GM10266 (cell line): ENCODE measurements at regions not wholly inside any gene's neighbourhood (a gene's known extent, or its start where the extent isn't known, plus 50 kb on each side); places are given as distances from the start of the nearest gene placed in this dataset.
"Not testable (repeated sequence)": the region's sequence is repeated elsewhere in the genome, so short reads cannot be mapped to it uniquely, and the experiment has no call there.

ENCODE experiments used
- DNase-seq: peaks from one replicate; pipeline ENCODE4 v3.0.0; 2012; ENCODE audit errors: extremely low spot score
- CTCF ChIP-seq: IDR thresholded peaks from 2 replicates; pipeline ENCODE4 v1.5.1; 2012; ENCODE audit warnings: mild to moderate bottlenecking, low read depth; ENCODE audit not compliant: control insufficient read depth, insufficient read depth; ENCODE audit errors: missing control alignments

DNA sequence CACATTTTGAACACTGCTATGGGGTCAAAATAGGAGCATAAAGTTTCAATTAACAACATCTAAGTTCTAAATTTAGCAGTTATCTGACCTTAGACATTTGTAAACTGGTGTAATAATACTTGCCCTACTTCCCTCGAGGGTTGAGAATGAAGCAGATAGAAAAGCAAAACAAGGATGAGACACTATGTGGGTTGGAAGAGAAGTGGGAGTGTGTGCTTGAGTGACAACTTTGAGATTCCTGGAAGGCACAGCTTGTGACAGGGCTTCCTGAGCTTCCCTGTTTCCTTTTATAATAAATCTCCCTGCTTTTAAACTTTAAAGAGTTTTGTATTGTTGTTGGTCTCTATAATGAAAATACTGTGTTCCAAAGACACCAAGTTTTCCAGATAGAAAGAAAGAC lies 128.6 kb upstream of the CHST9 start:
- no peak for DNase-seq
- no peak for TF ChIP-seq CTCF

- no peak for TF ChIP-seq CTCF
- DNase-seq = no peak
These were observed 127.7 kb upstream of the CHST9 start for GRCh38 chr18:27312853-27313252.

DNA sequence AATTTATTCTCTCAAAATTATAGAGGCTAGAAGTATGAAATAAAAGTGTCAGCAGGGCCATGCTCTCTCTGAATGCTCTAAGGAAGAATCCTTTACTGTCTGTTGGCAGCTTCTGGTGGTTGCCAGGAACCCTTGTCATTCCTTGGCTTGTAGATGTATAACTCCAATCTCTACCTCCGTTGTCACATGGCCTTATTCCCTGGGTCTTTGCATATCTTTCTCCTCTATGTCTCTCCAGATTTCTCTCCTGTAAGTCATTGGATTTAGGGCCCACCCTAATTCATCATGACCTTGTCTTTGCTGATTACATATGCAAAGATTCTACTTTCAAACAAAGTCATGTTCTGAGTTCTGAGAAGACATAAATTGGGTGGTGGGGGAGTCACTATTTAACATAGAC lies 127.0 kb upstream of the CHST9 start:
- DNase-seq = no peak
- TF ChIP-seq CTCF = no peak

GRCh38 chr18:27311114-27311513 lies 126.0 kb upstream of the CHST9 start:
- DNase-seq = no peak
- no peak for TF ChIP-seq CTCF

DNA sequence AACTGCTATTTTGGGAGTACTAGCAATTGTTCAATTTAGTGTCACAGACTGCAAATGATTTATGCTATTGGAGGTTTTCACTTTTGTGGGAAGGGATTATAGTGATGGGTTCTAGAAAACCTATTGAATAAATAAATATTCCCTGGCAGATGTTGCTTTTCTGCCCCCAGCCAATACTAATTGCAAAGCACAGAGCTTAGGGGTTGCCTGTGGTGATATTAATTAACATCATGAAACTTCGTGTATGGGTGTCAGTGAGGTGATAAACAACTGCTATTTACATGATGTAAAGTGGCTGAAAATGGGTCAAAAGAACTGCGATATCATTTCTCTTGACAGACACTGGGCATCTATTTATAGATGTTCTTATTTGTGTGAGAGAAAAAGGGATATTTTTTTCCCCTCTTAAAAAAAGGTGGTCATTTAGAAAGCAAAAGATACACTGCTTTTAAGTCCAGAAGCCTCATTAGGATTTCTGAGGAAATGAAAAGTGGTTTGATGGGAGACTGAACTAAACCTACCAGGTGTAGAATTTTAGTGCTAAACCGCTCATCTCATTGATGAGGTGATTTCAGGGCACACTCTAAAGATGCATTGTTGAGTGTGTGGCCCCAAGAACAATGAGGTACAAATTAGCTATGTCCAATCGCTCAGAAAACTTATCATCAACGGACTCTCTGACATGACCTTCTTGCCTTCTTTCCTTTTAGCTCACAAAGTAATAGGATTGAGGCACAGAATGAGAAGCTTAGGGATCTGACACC lies 116.7 kb upstream of the CHST9 start:
- DNase-seq = no peak
- no peak for TF ChIP-seq CTCF

DNA sequence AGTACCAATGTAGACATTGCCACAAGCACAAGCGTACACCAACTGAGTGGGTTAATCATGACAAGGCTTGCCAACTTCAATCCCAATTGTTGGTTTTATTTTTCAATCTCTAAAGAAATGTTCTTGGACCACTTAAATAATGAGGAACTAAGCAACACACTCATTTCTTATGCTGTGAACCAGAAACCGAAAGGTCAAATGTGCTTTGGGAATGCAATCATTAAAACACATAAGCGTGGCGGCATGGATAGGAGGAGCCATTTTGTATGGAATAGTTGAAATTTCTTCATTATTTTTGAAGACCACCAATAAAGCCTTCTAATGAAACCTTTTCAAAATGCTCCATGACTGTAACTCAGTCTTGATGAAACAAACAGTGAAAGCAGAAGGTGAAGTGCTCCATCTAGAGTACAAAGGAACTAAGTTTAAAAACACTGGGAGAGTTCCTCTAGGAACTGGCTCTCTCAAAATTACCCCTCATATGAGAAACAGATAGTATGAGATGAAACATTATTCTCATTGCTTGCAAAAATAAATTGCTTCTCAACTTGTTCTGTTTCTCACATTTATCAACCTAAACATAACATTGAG lies 113.2 kb upstream of the CHST9 start:
- no peak for DNase-seq
- TF ChIP-seq CTCF = no peak

GRCh38 chr18:27285973-27286562 lies 101.0 kb upstream of the CHST9 start:
- not testable (repeated sequence) for DNase-seq
